ENCODE measurements at regions not wholly inside any gene's neighbourhood (a gene's known extent, or its start where the extent isn't known, plus 50 kb on each side); places are given as distances from the start of the nearest gene placed in this dataset.

GRCh38 chr2:120592084-120592483, 143.6 kb upstream of the GLI2 start:
- Histone ChIP-seq H3K9ac (ENCODE audit: insufficient read depth, low read length) (no peak overlapping the region), H3K4me1 (ENCODE audit: control insufficient read depth, extremely low read depth, insufficient read depth, low read length) (peaks cover 3% of the 10 kb centered on the region), H3K4me2 (ENCODE audit: extremely low read depth, insufficient read depth, low read length) (no peak overlapping the region), H2AFZ (ENCODE audit: low read length) (no peak overlapping the region), H3K27me3 (ENCODE audit: control insufficient read depth, insufficient read depth, low read length) (peaks cover 10% of the 10 kb centered on the region), H4K20me1 (ENCODE audit: control insufficient read depth, extremely low read depth, insufficient read depth, low read length) (no peaks in the 10 kb centered on the region), H3K79me2 (ENCODE audit: control insufficient read depth, insufficient read depth, low read length) (no peaks in the 10 kb centered on the region), H3K36me3 (ENCODE audit: control insufficient read depth, insufficient read depth, low read length) (no peaks in the 10 kb centered on the region), H3K27ac (ENCODE audit: insufficient read depth, low read length) (no peak overlapping the region), H3K4me3 (replicated peaks in 1 of 4; ENCODE audit: control extremely low read depth in 1 of 4, insufficient read depth in 1 of 4, low read depth in 3 of 4, low read length in 4 of 4) (no peak overlapping the region), H3K9me3 (ENCODE audit: control insufficient read depth, insufficient read depth, low read depth, low read length) (no peaks in the 10 kb centered on the region)
- no peak for DNase-seq (ENCODE audit: low read depth in 2 of 2)
- no peak for TF ChIP-seq CTCF (conservative IDR thresholded peaks at IDR 0.05 in 1 of 2, IDR thresholded peaks at IDR 0.05 in 1 of 2; ENCODE audit: low read depth in 1 of 2, low read length in 2 of 2)
- no peak for TF ChIP-seq EZH2 (IDR thresholded peaks at IDR 0.05; ENCODE audit: low read length, missing control alignments)

- Histone ChIP-seq H4K20me1 (ENCODE audit: control insufficient read depth, extremely low read depth, insufficient read depth, low read length) (no peaks in the 10 kb centered on the region), H3K79me2 (ENCODE audit: control insufficient read depth, insufficient read depth, low read length) (no peaks in the 10 kb centered on the region), H3K36me3 (ENCODE audit: control insufficient read depth, insufficient read depth, low read length) (no peaks in the 10 kb centered on the region), H3K4me2 (ENCODE audit: extremely low read depth, insufficient read depth, low read length) (no peak overlapping the region), H3K27me3 (ENCODE audit: control insufficient read depth, insufficient read depth, low read length) (no peaks in the 10 kb centered on the region), H3K4me1 (ENCODE audit: control insufficient read depth, extremely low read depth, insufficient read depth, low read length) (peaks cover 3% of the 10 kb centered on the region), H3K4me3 (replicated peaks in 1 of 4; ENCODE audit: control extremely low read depth in 1 of 4, insufficient read depth in 1 of 4, low read depth in 3 of 4, low read length in 4 of 4) (no peak overlapping the region), H2AFZ (ENCODE audit: low read length) (no peak overlapping the region), H3K9ac (ENCODE audit: insufficient read depth, low read length) (no peak overlapping the region), H3K9me3 (ENCODE audit: control insufficient read depth, insufficient read depth, low read depth, low read length) (no peaks in the 10 kb centered on the region), H3K27ac (ENCODE audit: insufficient read depth, low read length) (no peak overlapping the region)
- no peak for DNase-seq (ENCODE audit: low read depth in 2 of 2)
- TF ChIP-seq EZH2 (IDR thresholded peaks at IDR 0.05; ENCODE audit: low read length, missing control alignments) (no peak), CTCF (conservative IDR thresholded peaks at IDR 0.05 in 1 of 2, IDR thresholded peaks at IDR 0.05 in 1 of 2; ENCODE audit: low read depth in 1 of 2, low read length in 2 of 2) (no peak)
Observed at GRCh38 chr2:120593921-120594686, 141.6 kb upstream of the GLI2 start.

- no peak for DNase-seq (ENCODE audit: low read depth in 2 of 2)
- TF ChIP-seq EZH2 (IDR thresholded peaks at IDR 0.05; ENCODE audit: low read length, missing control alignments) (no peak), CTCF (conservative IDR thresholded peaks at IDR 0.05 in 1 of 2, IDR thresholded peaks at IDR 0.05 in 1 of 2; ENCODE audit: low read depth in 1 of 2, low read length in 2 of 2) (no peak)
- H3K4me2 ChIP-seq (ENCODE audit: extremely low read depth, insufficient read depth, low read length), result no peak overlapping the region
- no peak overlapping the region for H3K9ac ChIP-seq (ENCODE audit: insufficient read depth, low read length)
- no peaks in the 10 kb centered on the region for H3K36me3 ChIP-seq (ENCODE audit: control insufficient read depth, insufficient read depth, low read length)
- H4K20me1 ChIP-seq (ENCODE audit: control insufficient read depth, extremely low read depth, insufficient read depth, low read length), result no peaks in the 10 kb centered on the region
- H3K4me3 ChIP-seq (replicated peaks in 1 of 4; ENCODE audit: control extremely low read depth in 1 of 4, insufficient read depth in 1 of 4, low read depth in 3 of 4, low read length in 4 of 4), result no peak overlapping the region
- H3K79me2 ChIP-seq (ENCODE audit: control insufficient read depth, insufficient read depth, low read length), result no peaks in the 10 kb centered on the region
- no peak overlapping the region for H3K27ac ChIP-seq (ENCODE audit: insufficient read depth, low read length)
- peaks cover 2% of the 10 kb centered on the region for H3K27me3 ChIP-seq (ENCODE audit: control insufficient read depth, insufficient read depth, low read length)
- peaks cover 3% of the 10 kb centered on the region for H3K4me1 ChIP-seq (ENCODE audit: control insufficient read depth, extremely low read depth, insufficient read depth, low read length)
- H3K9me3 ChIP-seq (ENCODE audit: control insufficient read depth, insufficient read depth, low read depth, low read length), result no peaks in the 10 kb centered on the region
- no peak overlapping the region for H2AFZ ChIP-seq (ENCODE audit: low read length)
Observed at GRCh38 chr2:120594856-120595685, 140.6 kb upstream of the GLI2 start.
